ENCODE measurements at regions not wholly inside any gene's neighbourhood (a gene's known extent, or its start where the extent isn't known, plus 50 kb on each side); places are given as distances from the start of the nearest gene placed in this dataset.

DNA sequence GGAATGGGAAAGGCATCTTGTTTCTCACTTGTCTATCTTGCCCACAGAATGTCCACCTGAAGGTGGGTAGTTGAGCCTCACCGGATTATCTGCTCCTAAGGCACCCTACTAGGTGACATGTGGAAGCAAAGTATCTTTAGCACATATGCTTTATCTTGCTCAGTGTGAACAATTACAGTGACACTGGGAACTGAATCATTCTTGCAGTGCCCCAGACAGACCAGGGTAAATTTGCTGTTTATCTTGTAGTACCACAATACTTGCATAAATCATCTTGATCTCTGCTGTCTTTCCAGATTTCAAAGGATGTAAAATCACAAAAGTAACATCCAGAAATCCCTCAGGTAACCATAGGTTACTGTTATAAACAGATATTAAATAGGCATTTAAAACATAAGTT is 930.0 kb upstream of the INTU start:
- TF ChIP-seq POLR2AphosphoS5 (IDR thresholded peaks at IDR 0.05; ENCODE audit: low read depth, low read length) = no peak
- TF ChIP-seq POLR2A (IDR thresholded peaks at IDR 0.05; ENCODE audit: low read depth, low read length) = no peak
- TF ChIP-seq PAX5 (IDR thresholded peaks at IDR 0.05; ENCODE audit: insufficient read depth, low read length, severe bottlenecking) = no peak
